RWPE1 (cell line): ENCODE measurements at regions not wholly inside any gene's neighbourhood (a gene's known extent, or its start where the extent isn't known, plus 50 kb on each side); places are given as distances from the start of the nearest gene placed in this dataset.

Experiments
- CTCF ChIA-PET: fragments of 350-600 bp; sonication (Branson Sonifier 250); formaldehyde crosslinking; extraction: SDS; loops from one replicate; lab custom pipeline; 2021; lab: Yijun Ruan, JAX
- POLR2A ChIA-PET: fragments of 400-600 bp; formaldehyde crosslinking; extraction: SDS; loops from one replicate; lab custom pipeline; 2020; ENCODE audit warnings: antibody characterized with exemption; ENCODE audit not compliant: low non-redundant PET; lab: Yijun Ruan, JAX
- DNase-seq: peaks from one replicate; pipeline ENCODE4 v3.0.0; 2012; ENCODE audit warnings: low spot score
- H3K27ac ChIP-seq: fragments of 450-650 bp; 2 replicates; pipeline ENCODE4 v1.5.1; 2017
- TF ChIP-seq, protein P1 (sequence below): fragments of 450-650 bp; conservative IDR thresholded peaks from 2 replicates; pipeline ENCODE4 v1.5.1; 2017; ENCODE audit warnings: low read depth, mild to moderate bottlenecking

- ChIA-PET POLR2A (no interaction called here), CTCF (interaction anchor here (0.6 kb wide), 1 partner anchor 20 kb away, joined by 3 read pairs; no protein-coding TSS in a partner anchor)
- no peak overlapping the region for H3K27ac ChIP-seq
- TF ChIP-seq, protein P1, sequence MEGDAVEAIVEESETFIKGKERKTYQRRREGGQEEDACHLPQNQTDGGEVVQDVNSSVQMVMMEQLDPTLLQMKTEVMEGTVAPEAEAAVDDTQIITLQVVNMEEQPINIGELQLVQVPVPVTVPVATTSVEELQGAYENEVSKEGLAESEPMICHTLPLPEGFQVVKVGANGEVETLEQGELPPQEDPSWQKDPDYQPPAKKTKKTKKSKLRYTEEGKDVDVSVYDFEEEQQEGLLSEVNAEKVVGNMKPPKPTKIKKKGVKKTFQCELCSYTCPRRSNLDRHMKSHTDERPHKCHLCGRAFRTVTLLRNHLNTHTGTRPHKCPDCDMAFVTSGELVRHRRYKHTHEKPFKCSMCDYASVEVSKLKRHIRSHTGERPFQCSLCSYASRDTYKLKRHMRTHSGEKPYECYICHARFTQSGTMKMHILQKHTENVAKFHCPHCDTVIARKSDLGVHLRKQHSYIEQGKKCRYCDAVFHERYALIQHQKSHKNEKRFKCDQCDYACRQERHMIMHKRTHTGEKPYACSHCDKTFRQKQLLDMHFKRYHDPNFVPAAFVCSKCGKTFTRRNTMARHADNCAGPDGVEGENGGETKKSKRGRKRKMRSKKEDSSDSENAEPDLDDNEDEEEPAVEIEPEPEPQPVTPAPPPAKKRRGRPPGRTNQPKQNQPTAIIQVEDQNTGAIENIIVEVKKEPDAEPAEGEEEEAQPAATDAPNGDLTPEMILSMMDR: no peak
- peak; percentile 30 for DNase-seq
These were observed 135.3 kb upstream of the BMP2 start for GRCh38 chr20:6632187-6632586.

DNA sequence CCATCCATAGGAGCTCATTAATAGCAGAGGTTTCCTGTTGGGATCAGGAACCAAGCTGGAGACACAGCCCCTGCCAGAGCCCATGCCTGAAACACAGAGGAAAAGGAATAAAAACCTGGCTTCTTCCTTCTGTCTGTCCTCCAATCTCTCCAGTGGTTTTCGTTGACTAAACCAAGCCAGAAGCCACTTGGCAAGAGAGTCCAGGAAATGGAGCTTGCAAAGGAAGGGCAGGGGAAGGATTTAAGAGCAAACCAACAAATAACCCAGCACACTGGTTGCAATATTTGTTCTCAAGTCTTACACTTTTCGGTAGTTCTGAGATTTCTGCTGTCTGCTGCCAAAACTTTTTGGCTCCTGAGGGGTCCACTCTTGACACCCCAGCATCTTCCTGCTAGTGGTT, 137.0 kb upstream of the BMP2 start:
- ChIA-PET CTCF (no interaction called here), POLR2A (no interaction called here)
- H3K27ac ChIP-seq: no peak overlapping the region
- TF ChIP-seq, protein P1: no peak
- DNase-seq: no peak

DNA sequence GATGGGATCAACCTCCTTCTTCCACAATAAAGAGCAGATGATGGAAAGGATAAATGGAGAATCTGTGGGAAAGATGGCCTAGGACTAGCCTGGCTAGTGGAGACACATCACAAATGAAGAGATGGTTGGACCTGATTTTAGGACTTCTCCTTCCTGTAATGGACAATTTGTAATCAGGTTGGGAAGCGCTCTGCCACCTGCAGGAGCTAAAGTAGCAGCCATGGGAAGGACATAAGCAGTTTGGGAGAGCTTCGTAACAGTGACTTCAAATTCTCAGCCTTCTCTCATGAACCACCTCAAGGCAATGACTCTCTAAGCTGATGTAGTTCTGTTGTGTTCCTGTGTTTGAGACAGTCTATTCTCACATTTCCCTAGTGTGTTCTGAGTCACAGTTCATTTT, 137.9 kb upstream of the BMP2 start:
- TF ChIP-seq, protein P1: no peak
- ChIA-PET CTCF (interaction anchor here (0.6 kb wide), 1 partner anchor 905 kb away, joined by 3 read pairs; no protein-coding TSS in a partner anchor), POLR2A (no interaction called here)

GRCh38 chr20:6626805-6627204, 140.7 kb upstream of the BMP2 start:
- H3K27ac ChIP-seq: no peak overlapping the region
- ChIA-PET CTCF (no interaction called here), POLR2A (no interaction called here)
- DNase-seq: no peak
- TF ChIP-seq, protein P1: no peak

More for the DNA sequence above, 137.9 kb upstream of the BMP2 start:
- H3K27ac ChIP-seq: no peak overlapping the region
- no peak for DNase-seq

DNA sequence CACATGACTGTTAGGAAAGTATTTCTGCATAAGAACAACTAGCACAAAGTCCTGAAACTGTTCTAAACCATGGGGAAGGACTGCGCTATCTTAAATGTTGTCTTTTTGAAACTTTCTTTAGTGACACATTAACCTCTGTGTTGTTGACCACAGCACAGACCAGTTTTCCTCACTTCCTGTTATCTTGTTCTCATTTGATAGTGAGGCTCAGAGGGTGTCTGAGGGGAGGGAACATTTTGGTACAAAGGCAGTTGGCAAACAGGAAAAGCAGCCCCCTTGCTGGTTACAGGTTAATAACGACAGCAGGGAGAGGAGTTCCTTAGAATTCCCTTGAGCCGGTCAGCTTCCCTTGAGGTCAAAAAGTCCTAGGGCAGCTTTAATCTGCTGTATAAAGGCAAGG, 143.5 kb upstream of the BMP2 start:
- no peak for DNase-seq
- no peak overlapping the region for H3K27ac ChIP-seq
- POLR2A ChIA-PET: no interaction called here
- CTCF ChIA-PET: interaction anchor here (0.6 kb wide), 1 partner anchor 799 kb away, joined by 3 read pairs; no protein-coding TSS in a partner anchor
- TF ChIP-seq, protein P1: no peak

DNA sequence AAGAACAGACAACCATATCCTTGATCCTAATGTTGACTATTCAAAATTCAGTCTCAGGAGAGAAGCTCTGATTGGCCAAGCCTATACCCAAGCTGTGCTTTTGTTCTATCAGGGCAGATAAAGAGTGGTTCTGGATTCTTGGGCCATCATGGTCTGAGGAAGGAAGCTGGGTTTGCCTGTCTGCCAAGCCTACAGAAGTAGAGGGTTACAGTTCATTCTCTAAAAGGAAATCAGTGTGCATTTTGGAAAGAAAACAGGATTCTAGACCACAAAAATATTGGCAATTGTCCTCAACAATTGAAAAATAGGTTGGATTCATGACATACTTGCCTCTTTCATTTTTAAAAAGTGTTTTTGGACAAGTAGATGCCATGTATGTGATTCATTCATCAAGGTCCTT, 145.4 kb upstream of the BMP2 start:
- TF ChIP-seq, protein P1: no peak
- no peak overlapping the region for H3K27ac ChIP-seq
- DNase-seq: no peak
- ChIA-PET CTCF (no interaction called here), POLR2A (no interaction called here)
